GM23248 (cell line): ENCODE measurements at regions not wholly inside any gene's neighbourhood (a gene's known extent, or its start where the extent isn't known, plus 50 kb on each side); places are given as distances from the start of the nearest gene placed in this dataset.

Experiments used
- EZH2 ChIP-seq: fragments of 200-600 bp; sonication (generic); IDR thresholded peaks from 2 replicates; pipeline ENCODE4 v1.6.1; 2018; ENCODE audit warnings: antibody characterized with exemption, mild to moderate bottlenecking; ENCODE audit not compliant: insufficient read depth, poor library complexity, severe bottlenecking
- EZH2phosphoT487 ChIP-seq: fragments of 200-600 bp; sonication (generic); IDR thresholded peaks from 2 replicates; pipeline ENCODE4 v1.6.1; 2018; ENCODE audit warnings: antibody characterized with exemption, moderate library complexity, mild to moderate bottlenecking, low read depth; ENCODE audit not compliant: insufficient read depth

- TF ChIP-seq EZH2: no peak
- no peak for TF ChIP-seq EZH2phosphoT487
These were observed 240.6 kb downstream of the GXYLT1 start for GRCh38 chr12:41904041-41904440.
